ENCODE measurements at regions not wholly inside any gene's neighbourhood (a gene's known extent, or its start where the extent isn't known, plus 50 kb on each side); places are given as distances from the start of the nearest gene placed in this dataset.

DNA sequence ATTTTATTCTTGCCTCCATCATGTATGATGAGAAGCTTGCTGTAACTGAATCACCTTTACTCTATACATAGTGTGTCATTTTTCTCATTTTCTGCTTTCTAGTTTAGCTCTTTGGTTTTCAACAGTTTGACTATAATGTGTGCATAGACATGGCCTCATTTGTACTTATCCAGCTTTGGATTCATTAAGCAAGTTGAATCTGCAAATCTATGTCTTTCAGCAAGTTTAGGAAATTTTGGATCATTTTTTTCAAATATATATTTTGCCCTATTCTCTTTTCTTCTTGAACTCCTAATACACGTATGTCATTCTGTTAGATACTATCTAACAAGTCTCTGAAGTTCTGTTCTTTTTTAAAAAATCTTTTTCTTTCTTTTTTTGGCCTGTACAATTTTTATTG, 57.8 kb downstream of the PRLHR start:
- in situ Hi-C loops (cut with MboI; ENCODE audit: low pct_ligation_motif_present in 1 of 4, low pct_unique_long_range_greater_than_20kb in 1 of 4, low sequenced_read_pairs in 3 of 4) (no loop called here), intact Hi-C loops (cut with DNase I; ENCODE audit: low total_unique reads) (no loop called here)
- DNase-seq = no peak
- H3K27me3 ChIP-seq = peaks cover 10% of the 10 kb centered on the region
- TF ChIP-seq, protein P1, sequence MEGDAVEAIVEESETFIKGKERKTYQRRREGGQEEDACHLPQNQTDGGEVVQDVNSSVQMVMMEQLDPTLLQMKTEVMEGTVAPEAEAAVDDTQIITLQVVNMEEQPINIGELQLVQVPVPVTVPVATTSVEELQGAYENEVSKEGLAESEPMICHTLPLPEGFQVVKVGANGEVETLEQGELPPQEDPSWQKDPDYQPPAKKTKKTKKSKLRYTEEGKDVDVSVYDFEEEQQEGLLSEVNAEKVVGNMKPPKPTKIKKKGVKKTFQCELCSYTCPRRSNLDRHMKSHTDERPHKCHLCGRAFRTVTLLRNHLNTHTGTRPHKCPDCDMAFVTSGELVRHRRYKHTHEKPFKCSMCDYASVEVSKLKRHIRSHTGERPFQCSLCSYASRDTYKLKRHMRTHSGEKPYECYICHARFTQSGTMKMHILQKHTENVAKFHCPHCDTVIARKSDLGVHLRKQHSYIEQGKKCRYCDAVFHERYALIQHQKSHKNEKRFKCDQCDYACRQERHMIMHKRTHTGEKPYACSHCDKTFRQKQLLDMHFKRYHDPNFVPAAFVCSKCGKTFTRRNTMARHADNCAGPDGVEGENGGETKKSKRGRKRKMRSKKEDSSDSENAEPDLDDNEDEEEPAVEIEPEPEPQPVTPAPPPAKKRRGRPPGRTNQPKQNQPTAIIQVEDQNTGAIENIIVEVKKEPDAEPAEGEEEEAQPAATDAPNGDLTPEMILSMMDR (IDR thresholded peaks at IDR 0.05) = no peak
- no peak for TF ChIP-seq EP300 (IDR thresholded peaks at IDR 0.05; ENCODE audit: low read depth)
- TF ChIP-seq POLR2A (IDR thresholded peaks at IDR 0.05) = no peak
- TF ChIP-seq POLR2AphosphoS5 (IDR thresholded peaks at IDR 0.05) = no peak
- no peak overlapping the region for H3K4me3 ChIP-seq
- no peaks in the 10 kb centered on the region for H3K36me3 ChIP-seq
- no peaks in the 10 kb centered on the region for H3K9me3 ChIP-seq
- WGBS, 2 donors (ENCODE audit: low coverage in 1 of 2) = 80 to 87% methylated on average over 1 of the region's 1 CpG
- H3K27ac ChIP-seq = no peak overlapping the region
- H3K4me1 ChIP-seq = no peaks in the 10 kb centered on the region

DNA sequence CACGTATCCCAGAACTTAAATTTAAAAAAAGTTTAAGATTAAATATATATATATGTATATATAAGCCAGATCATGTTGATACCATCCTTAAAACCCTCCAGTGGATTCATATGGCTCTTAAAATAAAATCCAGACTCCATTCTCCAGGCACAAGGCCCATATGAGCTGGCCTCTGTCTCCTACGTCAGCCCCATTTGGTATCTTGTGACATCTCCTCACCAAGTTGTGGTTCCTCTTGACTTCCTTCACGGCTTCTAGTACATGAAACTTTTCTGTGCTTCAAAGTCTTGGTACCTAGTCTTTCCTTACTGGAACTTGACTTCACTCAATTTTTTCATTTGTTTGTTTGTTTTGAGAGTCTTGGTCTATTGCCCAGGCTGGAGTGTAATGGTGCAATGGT, 61.3 kb downstream of the PRLHR start:
- H3K4me1 ChIP-seq = no peaks in the 10 kb centered on the region
- no peak overlapping the region for H3K4me3 ChIP-seq
- no peaks in the 10 kb centered on the region for H3K9me3 ChIP-seq
- TF ChIP-seq, protein P1 (IDR thresholded peaks at IDR 0.05) = no peak
- TF ChIP-seq POLR2A (IDR thresholded peaks at IDR 0.05) (no peak), POLR2AphosphoS5 (IDR thresholded peaks at IDR 0.05) (no peak), EP300 (IDR thresholded peaks at IDR 0.05; ENCODE audit: low read depth) (no peak)
- H3K27ac ChIP-seq = no peak overlapping the region
- DNase-seq = no peak
- H3K27me3 ChIP-seq = peaks cover 4% of the 10 kb centered on the region
- in situ Hi-C loops (cut with MboI; ENCODE audit: low pct_ligation_motif_present in 1 of 4, low pct_unique_long_range_greater_than_20kb in 1 of 4, low sequenced_read_pairs in 3 of 4) = no loop called here
- H3K36me3 ChIP-seq = no peaks in the 10 kb centered on the region
- intact Hi-C loops (cut with DNase I; ENCODE audit: low total_unique reads) = no loop called here
- WGBS, 2 donors (ENCODE audit: low coverage in 1 of 2) = 79 to 100% methylated on average over 2 to 3 of the region's 3 CpGs

DNA sequence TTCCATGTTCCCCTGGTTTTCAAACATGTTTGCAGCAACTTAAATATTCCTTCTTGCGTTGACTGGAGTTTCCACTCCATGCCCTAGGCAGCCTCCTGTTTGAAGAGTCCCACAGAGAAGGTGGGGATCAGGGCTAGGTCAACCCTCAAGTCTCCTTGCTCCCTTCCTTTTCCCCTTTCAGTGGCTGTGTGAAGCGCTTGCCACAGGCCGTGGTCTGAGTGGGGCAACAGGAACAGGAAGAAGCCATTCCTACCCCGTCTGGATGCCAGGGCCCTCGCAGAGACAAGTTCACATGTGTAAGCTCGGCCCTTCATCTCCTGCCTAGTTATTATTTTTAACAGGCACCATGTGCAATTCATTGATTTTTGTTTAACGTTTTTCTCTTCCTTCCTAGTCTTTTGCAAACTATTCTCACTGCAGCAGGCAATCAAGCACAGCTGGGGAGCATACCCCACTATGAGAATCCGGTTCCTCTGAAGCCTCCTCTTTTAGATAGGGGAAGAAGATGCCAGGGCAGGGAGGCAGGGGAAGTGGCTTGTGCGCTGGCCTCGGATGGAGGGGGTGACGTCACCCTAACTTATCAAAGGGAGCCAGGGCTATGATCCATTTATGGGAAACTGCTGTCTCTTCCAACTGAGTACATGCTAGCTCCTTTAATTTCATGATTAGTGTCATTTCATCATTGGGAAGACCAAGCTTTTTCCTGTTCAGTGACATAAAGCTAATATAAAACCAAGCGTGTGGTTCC, 64.2 kb downstream of the PRLHR start:
- Histone ChIP-seq H3K27me3 (no peaks in the 10 kb centered on the region), H3K4me3 (no peak overlapping the region), H3K4me1 (no peaks in the 10 kb centered on the region), H3K27ac (no peak overlapping the region), H3K9me3 (no peaks in the 10 kb centered on the region), H3K36me3 (no peaks in the 10 kb centered on the region)
- DNase-seq = no peak
- TF ChIP-seq EP300 (IDR thresholded peaks at IDR 0.05; ENCODE audit: low read depth) (no peak), POLR2AphosphoS5 (IDR thresholded peaks at IDR 0.05) (no peak), POLR2A (IDR thresholded peaks at IDR 0.05) (no peak)
- TF ChIP-seq, protein P1 (IDR thresholded peaks at IDR 0.05) = no peak
- in situ Hi-C loops (cut with MboI; ENCODE audit: low pct_ligation_motif_present in 1 of 4, low pct_unique_long_range_greater_than_20kb in 1 of 4, low sequenced_read_pairs in 3 of 4) (no loop called here), intact Hi-C loops (cut with DNase I; ENCODE audit: low total_unique reads) (no loop called here)
- WGBS, 2 donors (ENCODE audit: low coverage in 1 of 2) = 59 to 67% methylated on average over 8 to 12 of the region's 12 CpGs

DNA sequence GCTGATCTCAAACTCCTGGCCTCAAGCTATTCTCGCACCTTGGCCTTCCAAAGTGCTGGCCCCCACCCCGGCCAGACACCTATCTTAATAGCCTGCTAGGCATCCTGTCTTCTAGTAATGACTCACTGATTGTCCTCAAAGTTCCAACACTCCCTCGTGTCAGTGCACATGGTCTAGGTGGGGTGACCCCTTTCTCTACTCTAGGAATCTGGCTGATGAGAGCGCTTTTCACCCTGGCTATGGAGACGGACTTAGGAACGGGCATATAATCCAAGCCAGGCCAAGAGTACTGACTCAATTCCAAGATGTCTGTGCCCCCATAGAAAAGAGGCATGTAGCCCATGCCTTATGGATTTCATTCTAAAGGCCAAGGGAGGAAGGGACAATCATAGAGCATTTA, 67.0 kb downstream of the PRLHR start:
- Histone ChIP-seq H3K27ac (no peak overlapping the region), H3K27me3 (no peaks in the 10 kb centered on the region), H3K9me3 (no peaks in the 10 kb centered on the region), H3K36me3 (no peaks in the 10 kb centered on the region), H3K4me3 (no peak overlapping the region), H3K4me1 (no peaks in the 10 kb centered on the region)
- intact Hi-C loops (cut with DNase I; ENCODE audit: low total_unique reads) = no loop called here
- TF ChIP-seq POLR2AphosphoS5 (IDR thresholded peaks at IDR 0.05) (no peak), EP300 (IDR thresholded peaks at IDR 0.05; ENCODE audit: low read depth) (no peak), POLR2A (IDR thresholded peaks at IDR 0.05) (no peak)
- TF ChIP-seq, protein P1 (IDR thresholded peaks at IDR 0.05) = no peak
- no peak for DNase-seq
- 87% methylated on average over 6 of the region's 6 CpGs; no CpG with 5 or more reads in 1 of the 2 donors for WGBS, 2 donors (ENCODE audit: low coverage in 1 of 2)
- in situ Hi-C loops (cut with MboI; ENCODE audit: low pct_ligation_motif_present in 1 of 4, low pct_unique_long_range_greater_than_20kb in 1 of 4, low sequenced_read_pairs in 3 of 4) = no loop called here
